GM12864 (cell line): ENCODE measurements at regions not wholly inside any gene's neighbourhood (a gene's known extent, or its start where the extent isn't known, plus 50 kb on each side); places are given as distances from the start of the nearest gene placed in this dataset.

ENCODE experiments used
- DNase-seq: peaks from one replicate; pipeline ENCODE4 v3.0.0-alpha.2; 2011; ENCODE audit warnings: low read depth
- H3K4me3 ChIP-seq: 2 replicates; pipeline ENCODE4 v1.5.1; 2011; ENCODE audit warnings: mild to moderate bottlenecking, low read depth, low read length, control low read depth
- TF ChIP-seq, protein P1 (sequence below): IDR thresholded peaks from 2 replicates; pipeline ENCODE4 v1.5.1; 2011; ENCODE audit warnings: low read depth, mild to moderate bottlenecking, moderate library complexity, low read length, control low read depth, inconsistent platforms; ENCODE audit errors: missing control alignments

DNA sequence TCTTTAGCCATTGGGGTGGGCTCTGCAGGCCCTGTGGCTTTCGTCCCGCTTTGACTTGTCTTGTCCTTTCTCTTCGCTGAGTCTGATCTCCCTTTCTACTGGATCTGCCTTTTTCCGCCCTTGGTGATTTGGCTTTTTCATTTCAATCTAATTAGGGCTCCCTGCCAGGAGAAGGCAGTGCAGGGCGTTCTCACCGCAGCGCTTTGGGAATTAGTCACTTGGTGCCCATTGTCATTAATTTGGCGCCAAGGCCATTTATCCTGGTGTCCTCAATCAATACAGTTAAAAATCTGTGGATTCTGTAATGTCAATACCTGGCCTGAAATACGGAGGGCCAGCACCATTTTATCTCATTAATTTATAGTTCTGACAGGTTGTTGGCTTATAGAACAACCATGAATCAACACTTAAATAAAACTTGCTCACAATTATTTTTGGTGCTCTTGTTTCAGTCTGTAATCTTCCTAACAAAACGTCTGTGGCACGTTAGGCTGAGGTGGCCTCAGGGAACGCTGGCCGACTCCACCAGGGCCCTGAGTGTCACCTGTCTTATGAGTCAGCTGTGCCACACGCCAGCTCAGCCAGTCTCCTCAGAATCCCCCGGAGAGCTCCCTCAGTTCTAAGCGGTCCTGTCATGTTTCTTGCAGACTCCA lies 115.7 kb downstream of the BEGAIN start:
- no peak overlapping the region for H3K4me3 ChIP-seq
- TF ChIP-seq, protein P1, sequence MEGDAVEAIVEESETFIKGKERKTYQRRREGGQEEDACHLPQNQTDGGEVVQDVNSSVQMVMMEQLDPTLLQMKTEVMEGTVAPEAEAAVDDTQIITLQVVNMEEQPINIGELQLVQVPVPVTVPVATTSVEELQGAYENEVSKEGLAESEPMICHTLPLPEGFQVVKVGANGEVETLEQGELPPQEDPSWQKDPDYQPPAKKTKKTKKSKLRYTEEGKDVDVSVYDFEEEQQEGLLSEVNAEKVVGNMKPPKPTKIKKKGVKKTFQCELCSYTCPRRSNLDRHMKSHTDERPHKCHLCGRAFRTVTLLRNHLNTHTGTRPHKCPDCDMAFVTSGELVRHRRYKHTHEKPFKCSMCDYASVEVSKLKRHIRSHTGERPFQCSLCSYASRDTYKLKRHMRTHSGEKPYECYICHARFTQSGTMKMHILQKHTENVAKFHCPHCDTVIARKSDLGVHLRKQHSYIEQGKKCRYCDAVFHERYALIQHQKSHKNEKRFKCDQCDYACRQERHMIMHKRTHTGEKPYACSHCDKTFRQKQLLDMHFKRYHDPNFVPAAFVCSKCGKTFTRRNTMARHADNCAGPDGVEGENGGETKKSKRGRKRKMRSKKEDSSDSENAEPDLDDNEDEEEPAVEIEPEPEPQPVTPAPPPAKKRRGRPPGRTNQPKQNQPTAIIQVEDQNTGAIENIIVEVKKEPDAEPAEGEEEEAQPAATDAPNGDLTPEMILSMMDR: no peak
- DNase-seq: no peak

DNA sequence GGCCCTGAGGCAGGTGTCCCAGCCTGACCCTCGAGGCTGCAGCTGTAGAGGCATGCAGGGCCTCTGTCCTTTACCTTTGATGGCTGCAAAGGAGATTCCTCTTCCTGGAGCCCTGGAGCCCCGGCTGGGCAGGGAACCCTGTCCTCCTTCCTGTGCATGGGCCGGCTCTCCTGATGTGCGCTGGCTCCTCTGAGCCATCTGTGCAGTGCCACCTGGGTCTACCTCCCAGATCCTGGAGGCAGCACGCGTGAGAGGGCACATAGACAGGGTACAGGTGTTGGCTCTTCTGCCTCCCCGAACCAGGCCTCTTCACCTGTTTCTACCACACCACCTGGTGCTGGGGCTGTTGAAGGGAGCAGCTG lies 115.1 kb downstream of the BEGAIN start:
- no peak for DNase-seq
- H3K4me3 ChIP-seq: no peak overlapping the region
- TF ChIP-seq, protein P1: no peak

DNA sequence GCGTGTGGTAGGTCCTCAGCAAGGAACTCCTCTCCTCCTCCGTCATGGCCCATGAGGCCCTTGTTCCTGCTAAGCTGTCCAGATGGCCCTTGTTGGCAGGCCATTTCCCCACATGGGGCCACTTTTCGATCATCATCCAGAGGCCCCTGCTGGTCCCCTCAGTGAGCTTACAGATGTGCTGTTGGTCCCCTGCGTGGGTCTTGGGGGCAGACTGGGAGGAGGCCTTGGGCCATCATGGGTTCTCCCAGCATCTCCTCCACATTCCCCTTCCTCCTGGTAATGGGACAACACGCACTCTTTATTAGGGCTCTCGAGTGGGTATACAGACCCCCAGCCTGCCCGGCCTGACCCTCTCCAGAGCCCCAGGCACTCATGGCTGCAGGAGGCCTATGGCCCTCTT lies 114.7 kb downstream of the BEGAIN start:
- TF ChIP-seq, protein P1: no peak
- no peak overlapping the region for H3K4me3 ChIP-seq
- DNase-seq: no peak

DNA sequence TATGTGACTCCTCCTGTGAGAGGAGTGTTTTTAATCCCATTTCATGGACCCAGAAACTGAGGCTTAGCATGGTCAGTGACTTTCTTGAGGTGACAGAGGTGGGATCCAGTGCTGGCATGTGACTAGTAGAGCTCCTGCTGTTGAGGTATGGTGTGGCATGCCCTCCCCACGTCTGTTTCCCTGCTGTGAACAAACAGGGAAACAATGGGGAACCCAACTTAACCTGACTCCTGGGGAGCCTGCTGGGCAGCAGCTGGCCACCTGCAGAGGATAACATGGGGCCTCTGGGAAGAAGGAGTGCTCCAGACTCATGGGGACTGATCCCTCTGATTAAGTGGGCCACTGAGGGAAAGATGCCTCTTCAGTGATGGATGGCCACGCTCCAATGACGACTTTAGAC lies 114.0 kb downstream of the BEGAIN start:
- no peak for DNase-seq
- TF ChIP-seq, protein P1: no peak
- H3K4me3 ChIP-seq: no peak overlapping the region

DNA sequence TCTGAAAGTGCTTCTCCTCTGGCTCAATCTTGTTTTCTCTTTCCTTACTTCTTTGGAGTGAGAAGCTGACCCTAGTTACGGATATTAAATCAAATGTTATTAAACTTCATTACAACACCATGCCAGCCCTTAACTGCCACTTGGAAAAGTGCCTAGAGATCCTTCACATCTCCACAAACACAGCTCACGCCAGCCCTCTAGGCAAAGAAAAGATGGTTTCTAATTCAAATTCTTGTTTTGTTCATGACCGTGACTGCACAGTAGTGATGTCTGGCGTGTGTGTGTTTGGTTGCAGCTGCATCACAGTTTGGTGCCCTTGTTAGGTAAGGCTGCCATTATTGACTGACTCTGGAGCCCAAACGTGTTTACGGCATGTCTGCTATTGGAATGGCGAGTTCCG lies 113.0 kb downstream of the BEGAIN start:
- H3K4me3 ChIP-seq: no peak overlapping the region
- TF ChIP-seq, protein P1: no peak
- no peak for DNase-seq

DNA sequence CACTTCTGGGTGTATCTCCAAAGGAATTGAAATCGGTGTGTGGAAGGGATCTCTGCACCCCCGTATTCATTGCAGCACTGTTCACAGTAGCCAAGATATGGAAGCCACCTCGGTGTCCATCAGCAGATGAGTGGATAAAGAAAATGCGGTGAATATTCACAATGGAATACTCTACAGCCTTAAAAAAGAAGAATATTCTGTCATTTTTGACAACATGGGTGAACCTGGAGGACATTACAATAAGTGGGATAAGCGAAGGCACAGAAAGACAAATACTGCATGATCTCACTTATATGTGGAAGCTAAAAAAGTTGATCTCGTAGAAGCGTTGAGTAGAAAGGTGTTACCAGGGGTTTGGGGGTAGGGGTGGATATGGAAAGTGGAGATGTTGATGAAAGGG lies 111.9 kb downstream of the BEGAIN start:
- TF ChIP-seq, protein P1: no peak
- DNase-seq: no peak
- no peak overlapping the region for H3K4me3 ChIP-seq

DNA sequence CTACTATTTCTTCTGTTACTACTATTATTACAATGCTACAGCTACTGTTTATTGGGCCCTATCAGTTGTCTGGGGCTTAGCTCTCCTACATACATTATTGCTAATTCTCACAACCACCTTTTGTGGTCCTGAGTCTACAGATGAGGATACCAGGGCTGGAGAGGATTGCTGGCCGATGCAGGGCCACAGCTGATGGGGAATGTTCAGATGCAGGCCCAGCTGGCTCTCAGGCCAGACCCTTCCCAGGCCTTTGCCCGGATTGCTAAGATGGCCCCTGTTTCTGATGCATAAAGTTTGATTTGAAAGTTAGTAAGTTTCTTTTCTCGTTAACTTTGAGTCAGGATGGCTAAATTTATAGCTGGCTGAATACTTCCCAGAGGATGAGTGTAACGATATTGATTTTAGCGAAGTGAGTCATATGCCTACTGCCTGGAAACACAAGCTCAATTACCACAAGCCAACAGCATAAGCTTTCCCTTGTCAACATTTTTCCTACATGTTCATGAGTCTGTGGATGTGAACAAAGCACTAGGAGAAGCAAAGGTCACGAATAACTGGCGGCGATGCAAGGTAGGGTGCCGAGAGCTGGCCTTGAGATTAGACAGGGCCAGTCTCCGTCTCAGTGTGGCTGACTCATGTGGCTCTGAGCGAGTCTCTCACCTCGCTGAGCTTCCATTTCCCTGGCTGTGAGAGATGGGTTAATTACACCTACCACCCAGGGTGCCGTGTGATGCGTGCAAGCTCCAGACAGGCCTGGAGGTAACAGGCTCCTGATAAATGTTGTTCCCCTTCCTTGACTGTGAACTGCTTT lies 111.0 kb downstream of the BEGAIN start:
- no peak overlapping the region for H3K4me3 ChIP-seq
- no peak for DNase-seq
- TF ChIP-seq, protein P1: no peak
